ENCODE measurements at regions not wholly inside any gene's neighbourhood (a gene's known extent, or its start where the extent isn't known, plus 50 kb on each side); places are given as distances from the start of the nearest gene placed in this dataset.

DNA sequence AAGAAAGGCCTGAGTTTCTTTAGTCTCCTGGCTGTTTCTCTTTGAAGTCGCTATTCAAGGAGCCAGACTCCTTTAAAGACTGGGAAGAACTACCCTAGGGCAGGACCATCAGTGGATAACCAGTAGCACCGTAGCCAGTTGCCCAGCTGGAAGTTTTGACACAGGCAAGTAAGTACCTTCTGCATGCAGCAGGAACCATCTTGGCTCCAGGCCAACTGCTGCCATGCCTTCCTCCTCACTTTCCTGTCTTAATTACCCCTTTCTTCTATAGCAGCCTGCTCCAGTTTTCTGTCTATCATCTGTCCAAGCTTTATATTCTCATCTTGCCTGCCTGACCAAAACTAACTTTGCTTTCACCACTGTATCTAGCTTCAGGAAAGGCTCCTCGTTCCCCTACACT, 149.7 kb upstream of the SV2C start:
- TF ChIP-seq, protein P1, sequence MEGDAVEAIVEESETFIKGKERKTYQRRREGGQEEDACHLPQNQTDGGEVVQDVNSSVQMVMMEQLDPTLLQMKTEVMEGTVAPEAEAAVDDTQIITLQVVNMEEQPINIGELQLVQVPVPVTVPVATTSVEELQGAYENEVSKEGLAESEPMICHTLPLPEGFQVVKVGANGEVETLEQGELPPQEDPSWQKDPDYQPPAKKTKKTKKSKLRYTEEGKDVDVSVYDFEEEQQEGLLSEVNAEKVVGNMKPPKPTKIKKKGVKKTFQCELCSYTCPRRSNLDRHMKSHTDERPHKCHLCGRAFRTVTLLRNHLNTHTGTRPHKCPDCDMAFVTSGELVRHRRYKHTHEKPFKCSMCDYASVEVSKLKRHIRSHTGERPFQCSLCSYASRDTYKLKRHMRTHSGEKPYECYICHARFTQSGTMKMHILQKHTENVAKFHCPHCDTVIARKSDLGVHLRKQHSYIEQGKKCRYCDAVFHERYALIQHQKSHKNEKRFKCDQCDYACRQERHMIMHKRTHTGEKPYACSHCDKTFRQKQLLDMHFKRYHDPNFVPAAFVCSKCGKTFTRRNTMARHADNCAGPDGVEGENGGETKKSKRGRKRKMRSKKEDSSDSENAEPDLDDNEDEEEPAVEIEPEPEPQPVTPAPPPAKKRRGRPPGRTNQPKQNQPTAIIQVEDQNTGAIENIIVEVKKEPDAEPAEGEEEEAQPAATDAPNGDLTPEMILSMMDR (IDR thresholded peaks at IDR 0.05; ENCODE audit: borderline replicate concordance) = no peak
- Histone ChIP-seq H3K27ac (replicated peaks) (no peak overlapping the region), H3K4me3 (no peak overlapping the region), H3K36me3 (no peaks in the 10 kb centered on the region), H3K27me3 (ENCODE audit: low read depth) (peaks cover 23% of the 10 kb centered on the region), H3K4me1 (no peaks in the 10 kb centered on the region), H3K9me3 (replicated peaks) (no peaks in the 10 kb centered on the region)
- intact Hi-C loops (cut with micrococcal nuclease) = no loop called here
- no peak for DNase-seq

DNA sequence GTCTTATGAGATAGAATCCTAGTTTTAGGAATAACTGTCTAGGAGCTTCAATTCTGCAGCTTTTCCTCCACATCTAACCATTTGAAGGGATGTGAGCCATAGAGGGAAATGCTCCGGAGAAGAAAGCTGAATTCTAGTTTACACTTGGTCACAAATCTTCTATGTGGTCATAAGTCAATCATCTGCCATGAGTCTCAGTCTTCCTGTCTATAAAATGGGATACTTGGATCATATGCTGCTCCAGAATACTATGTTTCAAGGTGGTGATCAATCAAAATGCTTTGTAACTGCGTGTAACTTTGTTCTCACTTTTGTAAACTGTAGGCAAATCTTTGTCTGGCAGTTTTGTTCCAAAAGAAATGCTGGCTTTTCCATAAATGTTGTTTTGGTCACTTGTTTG, 152.0 kb upstream of the SV2C start:
- TF ChIP-seq, protein P1 (IDR thresholded peaks at IDR 0.05; ENCODE audit: borderline replicate concordance) = no peak
- Histone ChIP-seq H3K4me1 (no peaks in the 10 kb centered on the region), H3K36me3 (no peaks in the 10 kb centered on the region), H3K4me3 (no peak overlapping the region), H3K27ac (replicated peaks) (no peak overlapping the region), H3K27me3 (ENCODE audit: low read depth) (peaks cover 23% of the 10 kb centered on the region), H3K9me3 (replicated peaks) (no peaks in the 10 kb centered on the region)
- intact Hi-C loops (cut with micrococcal nuclease) = no loop called here
- no peak for DNase-seq

DNA sequence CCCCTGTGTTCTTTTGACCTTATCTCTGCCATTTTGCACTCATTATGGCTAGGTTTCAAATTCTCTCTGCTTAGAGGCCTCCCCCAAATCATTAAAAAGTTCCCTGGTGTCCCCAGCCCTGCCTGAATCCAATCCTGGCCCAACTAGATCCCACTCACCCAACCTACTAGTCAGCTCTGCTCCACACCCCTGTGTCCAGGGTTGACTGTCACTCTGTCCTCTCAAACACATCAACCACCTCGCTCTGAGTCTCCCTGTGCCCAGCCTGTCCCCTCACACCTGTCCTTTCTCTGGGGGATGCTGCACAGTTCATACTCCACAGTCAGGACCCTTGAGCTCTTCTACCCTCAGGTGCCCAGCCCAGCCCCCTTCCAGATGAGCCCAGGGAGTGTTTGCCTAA, 154.2 kb upstream of the SV2C start:
- TF ChIP-seq, protein P1 (IDR thresholded peaks at IDR 0.05; ENCODE audit: borderline replicate concordance) = no peak
- H3K27me3 ChIP-seq (ENCODE audit: low read depth) = peaks cover 23% of the 10 kb centered on the region
- H3K9me3 ChIP-seq (replicated peaks) = no peaks in the 10 kb centered on the region
- no peaks in the 10 kb centered on the region for H3K4me1 ChIP-seq
- no peak overlapping the region for H3K27ac ChIP-seq (replicated peaks)
- H3K4me3 ChIP-seq = no peak overlapping the region
- H3K36me3 ChIP-seq = no peaks in the 10 kb centered on the region
- no peak for DNase-seq
- intact Hi-C loops (cut with micrococcal nuclease) = no loop called here

DNA sequence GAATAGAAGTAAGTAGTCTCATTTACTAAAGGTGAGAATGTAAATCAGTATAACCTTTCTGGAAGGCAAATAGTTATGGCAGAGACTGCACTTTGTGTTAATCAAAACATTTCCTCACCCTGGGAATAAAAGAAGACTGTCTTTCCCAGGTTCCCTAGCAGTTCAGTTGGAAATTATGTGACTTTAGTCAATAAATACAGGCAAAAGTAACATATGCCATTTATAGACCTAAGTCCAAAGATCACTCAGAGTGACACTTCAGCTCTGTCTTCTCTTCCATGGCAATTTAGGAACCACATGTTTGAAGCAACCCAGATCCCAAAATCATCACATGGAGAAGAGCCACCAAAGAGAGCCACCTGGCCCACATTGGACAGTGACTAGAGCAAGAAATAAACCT, 160.7 kb upstream of the SV2C start:
- Histone ChIP-seq H3K27ac (replicated peaks) (no peak overlapping the region), H3K27me3 (ENCODE audit: low read depth) (no peaks in the 10 kb centered on the region), H3K9me3 (replicated peaks) (no peaks in the 10 kb centered on the region), H3K4me3 (no peak overlapping the region), H3K4me1 (no peaks in the 10 kb centered on the region), H3K36me3 (no peaks in the 10 kb centered on the region)
- intact Hi-C loops (cut with micrococcal nuclease) = no loop called here
- DNase-seq = no peak
- TF ChIP-seq, protein P1 (IDR thresholded peaks at IDR 0.05; ENCODE audit: borderline replicate concordance) = no peak

DNA sequence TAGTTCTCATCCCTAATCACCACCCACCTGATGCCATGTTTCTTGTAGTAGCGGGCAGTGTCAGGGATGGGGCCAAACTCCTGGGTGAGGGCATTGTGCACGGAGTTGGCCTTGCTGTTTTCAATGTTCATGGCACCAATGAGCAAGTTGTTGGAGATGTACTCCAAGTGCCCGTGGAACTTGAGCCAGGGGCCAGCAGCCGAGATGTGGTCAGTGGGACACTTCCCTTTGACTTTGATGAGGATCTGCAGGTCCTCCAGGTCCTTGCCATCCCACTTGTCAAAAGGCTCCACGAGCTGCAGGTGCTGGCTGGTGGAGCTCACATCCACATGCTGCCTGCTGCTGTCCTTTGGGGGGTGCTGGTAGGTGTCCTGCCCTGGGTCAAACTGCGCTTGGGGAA, 162.2 kb upstream of the SV2C start:
- intact Hi-C loops (cut with micrococcal nuclease) = no loop called here

More for the DNA sequence above, 162.2 kb upstream of the SV2C start:
- no peaks in the 10 kb centered on the region for H3K36me3 ChIP-seq
- peaks cover 7% of the 10 kb centered on the region for H3K27me3 ChIP-seq (ENCODE audit: low read depth)
- TF ChIP-seq, protein P1 (IDR thresholded peaks at IDR 0.05; ENCODE audit: borderline replicate concordance) = no peak
- DNase-seq = no peak
- H3K27ac ChIP-seq (replicated peaks) = no peak overlapping the region
- no peaks in the 10 kb centered on the region for H3K4me1 ChIP-seq
- no peaks in the 10 kb centered on the region for H3K9me3 ChIP-seq (replicated peaks)
- H3K4me3 ChIP-seq = no peak overlapping the region

All from left ventricle myocardium inferior (tissue), 1 donor.